ENCODE measurements at regions not wholly inside any gene's neighbourhood (a gene's known extent, or its start where the extent isn't known, plus 50 kb on each side); places are given as distances from the start of the nearest gene placed in this dataset.

GRCh38 chr2:23100406-23100805 is 284.6 kb upstream of the KLHL29 start:
- TF ChIP-seq CTCF (IDR thresholded peaks at IDR 0.05): no peak
- DNase-seq: no peak
- Histone ChIP-seq H3K36me3 (no peaks in the 10 kb centered on the region), H3K9ac (ENCODE audit: low read depth in 2 of 2, low read length in 2 of 2) (no peak overlapping the region), H3K27ac (no peak overlapping the region), H3K4me3 (no peak overlapping the region), H3K4me1 (no peaks in the 10 kb centered on the region), H3K27me3 (no peaks in the 10 kb centered on the region), H3K9me3 (no peaks in the 10 kb centered on the region)
- intact Hi-C loops (cut with DNase I): no loop called here

- H3K27ac ChIP-seq: no peak overlapping the region
Measured at GRCh38 chr2:23106242-23106785, 278.7 kb upstream of the KLHL29 start.

DNA sequence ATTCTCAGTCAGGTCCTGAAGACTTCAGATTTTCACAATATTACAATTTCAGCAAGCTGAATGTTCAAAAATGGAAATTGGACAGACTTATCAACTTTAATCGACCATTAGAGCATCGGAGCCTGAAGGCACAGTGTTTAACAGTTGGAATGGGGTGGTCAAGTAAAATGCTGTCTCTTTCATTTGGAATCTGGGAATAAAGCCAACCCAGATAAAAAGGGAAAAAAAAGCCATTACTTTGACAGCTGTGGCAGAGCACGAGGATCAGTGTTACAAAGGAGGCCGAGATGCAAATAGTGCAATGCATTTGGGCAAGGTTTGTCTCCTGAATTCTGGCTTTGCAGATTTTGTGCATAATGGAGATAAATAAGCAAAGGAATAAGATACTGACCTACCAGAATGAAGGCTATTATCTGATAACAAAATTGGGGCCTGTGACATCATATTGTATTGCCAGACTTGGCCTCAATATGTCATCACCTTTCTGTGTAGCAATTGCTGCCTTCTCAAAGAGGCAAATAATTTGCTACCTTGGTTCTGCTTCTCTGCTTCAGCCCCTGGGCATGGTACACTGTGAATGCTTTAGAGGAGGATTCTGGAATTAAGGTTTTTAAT is 277.5 kb upstream of the KLHL29 start:
- intact Hi-C loops (cut with DNase I): no loop called here
- H3K9me3 ChIP-seq: no peaks in the 10 kb centered on the region
- H3K27me3 ChIP-seq: no peaks in the 10 kb centered on the region
- H3K9ac ChIP-seq (ENCODE audit: low read depth in 2 of 2, low read length in 2 of 2): no peak overlapping the region
- no peaks in the 10 kb centered on the region for H3K36me3 ChIP-seq
- H3K4me3 ChIP-seq: no peak overlapping the region
- TF ChIP-seq CTCF (IDR thresholded peaks at IDR 0.05): no peak
- no peaks in the 10 kb centered on the region for H3K4me1 ChIP-seq
- no peak for DNase-seq
- H3K27ac ChIP-seq: no peak overlapping the region

More at GRCh38 chr2:23106242-23106785, 278.7 kb upstream of the KLHL29 start:
- no peaks in the 10 kb centered on the region for H3K27me3 ChIP-seq
- no peak overlapping the region for H3K4me3 ChIP-seq
- no peaks in the 10 kb centered on the region for H3K36me3 ChIP-seq
- H3K4me1 ChIP-seq: no peaks in the 10 kb centered on the region
- intact Hi-C loops (cut with DNase I): no loop called here
- TF ChIP-seq CTCF (IDR thresholded peaks at IDR 0.05): no peak
- H3K9me3 ChIP-seq: no peaks in the 10 kb centered on the region
- no peak for DNase-seq
- no peak overlapping the region for H3K9ac ChIP-seq (ENCODE audit: low read depth in 2 of 2, low read length in 2 of 2)

DNA sequence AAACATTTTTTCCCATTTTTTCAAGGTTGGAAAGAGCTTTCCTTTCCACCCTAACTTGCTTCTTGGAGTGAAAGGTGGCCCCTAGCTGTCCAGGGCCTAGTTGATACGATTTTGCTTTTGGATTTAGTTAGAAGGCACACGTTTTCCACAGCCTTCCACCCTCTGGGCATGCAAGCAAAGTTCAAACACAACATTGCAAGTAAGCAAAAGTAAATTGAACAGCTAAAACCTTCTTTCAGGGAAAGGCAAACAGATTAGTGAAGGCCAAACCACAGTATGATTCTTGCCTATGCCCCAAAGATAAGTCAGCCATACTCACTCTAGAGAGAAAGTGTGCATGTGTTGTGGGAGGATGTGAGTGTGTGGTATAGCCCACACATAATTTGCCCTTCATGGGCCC is 273.7 kb upstream of the KLHL29 start:
- Histone ChIP-seq H3K27ac (no peak overlapping the region), H3K4me1 (no peaks in the 10 kb centered on the region), H3K27me3 (no peaks in the 10 kb centered on the region), H3K9ac (ENCODE audit: low read depth in 2 of 2, low read length in 2 of 2) (no peak overlapping the region), H3K4me3 (no peak overlapping the region), H3K9me3 (no peaks in the 10 kb centered on the region), H3K36me3 (no peaks in the 10 kb centered on the region)
- TF ChIP-seq CTCF (IDR thresholded peaks at IDR 0.05): no peak
- intact Hi-C loops (cut with DNase I): no loop called here
- no peak for DNase-seq

DNA sequence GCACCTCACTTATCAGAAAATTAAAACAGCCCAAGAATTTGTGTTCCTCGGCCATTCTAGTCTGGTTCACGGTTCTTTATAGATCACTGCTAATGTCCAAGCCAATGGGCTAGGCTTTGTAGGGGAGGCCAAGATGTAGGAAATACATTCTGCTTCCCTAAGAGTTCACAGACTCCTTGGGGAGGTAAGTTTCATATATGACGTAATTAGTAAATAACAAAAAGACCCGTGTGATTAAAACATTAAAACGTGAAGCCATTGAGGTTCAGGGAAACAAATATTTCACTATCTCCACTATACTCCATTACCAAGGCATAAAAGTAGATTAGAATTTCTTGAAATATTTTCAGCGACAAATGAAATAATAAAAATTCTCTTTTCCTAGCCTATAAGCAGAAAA is 272.5 kb upstream of the KLHL29 start:
- no peak for DNase-seq
- no peak for TF ChIP-seq CTCF (IDR thresholded peaks at IDR 0.05)
- no peaks in the 10 kb centered on the region for H3K36me3 ChIP-seq
- H3K27ac ChIP-seq: no peak overlapping the region
- H3K4me1 ChIP-seq: no peaks in the 10 kb centered on the region
- no peak overlapping the region for H3K4me3 ChIP-seq
- intact Hi-C loops (cut with DNase I): no loop called here
- H3K9ac ChIP-seq (ENCODE audit: low read depth in 2 of 2, low read length in 2 of 2): no peak overlapping the region
- no peaks in the 10 kb centered on the region for H3K9me3 ChIP-seq
- no peaks in the 10 kb centered on the region for H3K27me3 ChIP-seq

Measured in colonic mucosa (tissue), 4 donors.